ENCODE measurements at regions not wholly inside any gene's neighbourhood (a gene's known extent, or its start where the extent isn't known, plus 50 kb on each side); places are given as distances from the start of the nearest gene placed in this dataset.

DNA sequence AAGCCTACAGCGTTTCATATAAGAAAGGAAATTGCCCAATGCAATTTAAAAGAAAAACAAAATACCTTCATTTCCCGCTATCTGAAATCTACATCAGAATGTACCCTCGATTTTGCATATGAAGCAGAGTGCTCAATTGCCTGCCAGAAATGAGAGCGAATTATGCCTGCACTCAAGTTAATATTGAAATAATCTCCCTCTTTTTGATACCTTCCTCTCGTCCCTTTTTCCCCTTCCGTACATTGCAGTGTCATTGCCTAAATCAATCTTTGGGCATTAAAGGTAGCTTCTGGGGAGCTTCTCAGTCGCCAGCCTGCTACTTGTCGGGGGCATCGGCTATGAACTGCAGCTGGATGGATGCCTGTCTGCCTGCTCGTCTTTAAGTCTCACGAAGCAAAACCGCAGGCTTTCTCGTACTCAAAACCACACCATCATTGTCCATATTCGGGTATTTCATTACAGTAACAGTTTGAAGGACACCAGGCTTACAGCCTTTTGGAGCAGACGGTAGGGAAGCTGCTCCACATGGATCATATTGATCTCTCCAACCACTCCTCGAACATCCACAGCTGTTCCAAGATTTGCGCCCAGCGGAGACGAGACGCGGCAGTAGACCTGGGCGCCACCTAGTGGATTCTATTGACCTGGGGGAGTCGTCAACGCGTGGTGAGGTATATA, 64.0 kb upstream of the HNRNPA3 start:
- peak; percentile 82 for DNase-seq
- in situ Hi-C loops (cut with MboI; ENCODE audit: low pct_unique_long_range_greater_than_20kb, low sequenced_read_pairs), result loop anchor here (25.0 kb wide), 1 partner anchor 1011 kb away; the partner anchor contains the start of gene HOXD8

DNA sequence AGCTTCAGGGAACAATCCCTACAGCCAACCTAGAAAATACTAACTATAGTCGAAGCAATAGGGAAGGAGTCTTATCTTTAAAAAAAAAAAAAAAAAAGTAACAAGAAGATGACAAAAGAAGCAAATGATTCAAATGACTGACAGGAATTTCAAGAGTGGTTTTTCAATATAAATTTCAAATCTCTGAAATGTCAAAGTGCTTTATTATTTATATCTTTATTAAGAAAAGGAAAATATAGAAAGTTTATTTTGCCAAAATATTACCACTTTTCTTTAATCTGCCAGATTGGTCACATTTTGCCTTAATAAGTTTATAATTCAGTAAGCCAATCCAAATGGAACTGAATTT, 63.5 kb upstream of the HNRNPA3 start:
- in situ Hi-C loops (cut with MboI; ENCODE audit: low pct_unique_long_range_greater_than_20kb, low sequenced_read_pairs), result loop anchor here (25.0 kb wide), 1 partner anchor 1012 kb away; the partner anchor contains the start of gene HOXD8
- no peak for DNase-seq

DNA sequence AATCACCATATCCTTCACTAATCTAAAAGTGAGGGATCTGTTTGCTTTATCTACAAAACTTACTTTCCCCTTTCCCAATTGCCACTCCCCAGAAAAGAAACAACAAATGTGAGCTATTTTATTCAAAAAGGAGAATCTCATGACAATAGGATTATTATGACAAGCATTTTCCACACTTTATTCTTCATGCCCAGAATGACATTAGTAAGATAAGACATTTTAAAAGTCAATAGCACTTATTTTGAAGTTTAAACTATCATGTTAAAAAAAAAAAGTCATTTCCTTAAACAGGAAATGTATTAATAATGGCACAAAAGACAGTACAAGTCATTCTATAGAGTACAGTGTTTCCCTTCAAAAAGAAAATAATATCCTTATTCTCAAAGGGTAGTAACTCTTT, 58.8 kb upstream of the HNRNPA3 start:
- in situ Hi-C loops (cut with MboI; ENCODE audit: low pct_unique_long_range_greater_than_20kb, low sequenced_read_pairs), result loop anchor here (25.0 kb wide), 1 partner anchor 583 kb away; no protein-coding TSS in a partner anchor
- DNase-seq, result no peak

DNA sequence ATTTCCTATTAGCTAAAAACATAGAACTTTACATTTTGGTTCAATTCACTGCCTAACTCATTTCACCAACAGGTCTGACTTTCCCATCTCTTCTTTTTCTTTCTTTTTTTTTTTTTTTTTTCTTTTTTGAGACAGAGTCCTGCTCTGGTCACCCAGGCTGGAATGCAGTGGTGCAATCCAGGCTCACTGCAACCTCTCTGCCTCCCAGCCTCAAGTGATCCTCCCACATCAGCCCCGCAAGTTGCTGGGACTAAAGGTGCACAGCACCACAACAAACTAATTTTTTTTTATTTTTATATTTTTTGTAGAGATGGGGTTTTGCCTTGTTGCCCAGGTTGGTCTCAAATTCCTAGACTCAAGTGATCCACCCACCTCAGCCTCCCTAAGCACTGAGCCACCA, 57.8 kb upstream of the HNRNPA3 start:
- DNase-seq, result no peak
- in situ Hi-C loops (cut with MboI; ENCODE audit: low pct_unique_long_range_greater_than_20kb, low sequenced_read_pairs), result loop anchor here (25.0 kb wide), 1 partner anchor 582 kb away; no protein-coding TSS in a partner anchor

DNA sequence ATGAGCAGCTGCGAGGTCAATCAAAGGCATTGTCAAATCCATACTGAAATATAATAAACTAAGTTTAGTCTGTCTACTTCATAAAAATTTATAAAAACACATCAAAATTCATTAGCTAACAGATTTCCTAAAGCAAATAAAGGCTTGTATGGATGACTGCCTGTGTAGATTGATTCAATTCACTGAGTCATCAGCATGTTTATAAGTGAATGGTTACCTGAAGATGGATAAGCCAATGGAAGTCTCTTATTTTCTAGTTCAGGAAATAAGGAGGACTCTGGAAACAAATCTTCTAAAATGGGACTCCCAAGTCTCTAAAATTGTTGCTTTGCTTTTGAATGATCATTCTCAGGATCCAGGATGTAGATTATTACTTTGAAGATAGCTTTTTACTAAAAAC, 57.0 kb upstream of the HNRNPA3 start:
- in situ Hi-C loops (cut with MboI; ENCODE audit: low pct_unique_long_range_greater_than_20kb, low sequenced_read_pairs), result loop anchor here (25.0 kb wide), 1 partner anchor 582 kb away; no protein-coding TSS in a partner anchor
- no peak for DNase-seq

DNA sequence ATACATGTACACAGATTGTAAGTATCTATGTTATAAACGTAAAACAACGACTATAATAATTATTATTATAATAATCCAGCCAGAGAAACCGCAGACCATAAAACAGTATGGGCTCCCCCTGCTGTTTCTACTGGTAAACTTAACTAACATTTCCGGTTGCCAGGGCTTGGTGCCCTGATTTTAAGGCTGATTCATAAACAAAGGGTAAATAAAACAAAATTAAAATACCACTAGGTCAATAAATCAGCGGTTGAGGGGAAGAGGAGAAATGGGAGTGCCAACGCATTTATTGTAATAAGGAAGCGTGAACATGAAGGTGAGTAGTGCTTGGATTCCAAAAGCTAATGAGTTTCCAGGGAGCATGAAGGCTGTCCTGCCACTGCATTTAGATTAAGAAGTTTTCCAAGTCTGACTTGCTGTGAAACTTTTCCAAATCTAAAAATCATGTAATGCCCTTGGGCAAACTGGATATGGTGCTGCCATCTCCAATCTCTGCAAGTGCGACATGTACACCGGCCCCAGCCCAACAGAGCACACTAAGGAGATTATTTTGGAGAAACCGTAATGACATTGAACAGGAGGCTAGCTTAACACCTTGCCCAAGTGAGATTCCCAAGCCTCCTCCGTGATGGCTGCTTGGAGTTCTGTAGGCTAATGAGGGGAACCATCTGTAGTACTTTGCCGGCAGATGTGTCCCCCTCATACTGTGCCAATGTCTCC, 50.7 kb upstream of the HNRNPA3 start:
- in situ Hi-C loops (cut with MboI; ENCODE audit: low pct_unique_long_range_greater_than_20kb, low sequenced_read_pairs), result loop anchor here (10.0 to 25.0 kb wide), 2 partner anchors 163 to 575 kb away; no protein-coding TSS in a partner anchor
- peak; percentile 32 for DNase-seq
